AML-193 (cell line): ENCODE measurements at regions not wholly inside any gene's neighbourhood (a gene's known extent, or its start where the extent isn't known, plus 50 kb on each side); places are given as distances from the start of the nearest gene placed in this dataset.
"Not testable (repeated sequence)": the region's sequence is repeated elsewhere in the genome, so short reads cannot be mapped to it uniquely, and the experiment has no call there.

Experiments used
- DNase-seq, 2 experiments: peaks; one replicate each; lab custom pipeline; 2025; lab: John Stamatoyannopoulos, UW

- no peak for DNase-seq
These were observed 934.6 kb downstream of the SOCS6 start for GRCh38 chr18:71223486-71223885.

- no peak for DNase-seq
These were observed 932.6 kb downstream of the SOCS6 start for GRCh38 chr18:71221405-71221804.

GRCh38 chr18:71212739-71213138 lies 923.9 kb downstream of the SOCS6 start:
- not testable (repeated sequence) for DNase-seq

GRCh38 chr18:71212222-71212621 lies 923.4 kb downstream of the SOCS6 start:
- DNase-seq, result no peak

GRCh38 chr18:71209944-71210343 lies 921.1 kb downstream of the SOCS6 start:
- DNase-seq, result no peak

GRCh38 chr18:71194438-71194837 lies 905.6 kb downstream of the SOCS6 start:
- DNase-seq, result no peak

- no peak for DNase-seq
These were observed 900.7 kb downstream of the SOCS6 start for GRCh38 chr18:71189581-71189980.

- DNase-seq, result no peak
These were observed 879.8 kb downstream of the SOCS6 start for GRCh38 chr18:71168557-71169145.

GRCh38 chr18:71136487-71136886 lies 847.6 kb downstream of the SOCS6 start:
- no peak for DNase-seq

- no peak for DNase-seq
These were observed 845.3 kb downstream of the SOCS6 start for GRCh38 chr18:71134122-71134521.

GRCh38 chr18:71131918-71132317 lies 843.1 kb downstream of the SOCS6 start:
- DNase-seq, result no peak

- no peak for DNase-seq
These were observed 841.5 kb downstream of the SOCS6 start for GRCh38 chr18:71130351-71130750.

GRCh38 chr18:71125581-71125980 lies 836.7 kb downstream of the SOCS6 start:
- DNase-seq, result no peak

- no peak for DNase-seq
These were observed 827.7 kb downstream of the SOCS6 start for GRCh38 chr18:71116535-71116934.

GRCh38 chr18:71115261-71115660 lies 826.4 kb downstream of the SOCS6 start:
- DNase-seq, result no peak

- no peak for DNase-seq
These were observed 825.8 kb downstream of the SOCS6 start for GRCh38 chr18:71114550-71115210.

- no peak for DNase-seq
These were observed 818.4 kb downstream of the SOCS6 start for GRCh38 chr18:71107244-71107643.

- no peak for DNase-seq
These were observed 817.9 kb downstream of the SOCS6 start for GRCh38 chr18:71106701-71107100.

GRCh38 chr18:71105994-71106546 lies 817.2 kb downstream of the SOCS6 start:
- DNase-seq, result no peak

GRCh38 chr18:71105078-71105819 lies 816.4 kb downstream of the SOCS6 start:
- DNase-seq, result no peak

GRCh38 chr18:71079606-71080005 lies 790.8 kb downstream of the SOCS6 start:
- no peak for DNase-seq

GRCh38 chr18:71077451-71077850 lies 788.6 kb downstream of the SOCS6 start:
- no peak for DNase-seq

- DNase-seq, result no peak
These were observed 786.3 kb downstream of the SOCS6 start for GRCh38 chr18:71075147-71075546.
